Stomach (tissue), 4 donors: ENCODE measurements at regions not wholly inside any gene's neighbourhood (a gene's known extent, or its start where the extent isn't known, plus 50 kb on each side); places are given as distances from the start of the nearest gene placed in this dataset.

ENCODE experiments used
- CTCF ChIP-seq, 7 experiments: fragments of 450-650 bp in 4 of 7; fragments of 200-600 bp in 3 of 7; sonication (generic) in 3 of 7; IDR thresholded peaks; one replicate each; pipeline ENCODE4 v1.5.1; 2016 to 2019; ENCODE audit warnings: antibody characterized with exemption in 7 of 7, control low read depth in 2 of 7, mild to moderate bottlenecking in 1 of 7
- POLR2A ChIP-seq, 4 donors: fragments of 450-650 bp; IDR thresholded peaks; one replicate each; pipeline ENCODE4 v1.6.1; 2016; ENCODE audit warnings: antibody characterized with exemption in 4 of 4, control low read depth in 2 of 4, mild to moderate bottlenecking in 1 of 4, moderate library complexity in 1 of 4
- POLR2AphosphoS5 ChIP-seq, 3 donors: sonication (generic); formaldehyde crosslinking; IDR thresholded peaks; one replicate each; pipeline ENCODE4 v1.6.1; 2016; ENCODE audit warnings: antibody characterized with exemption in 3 of 3

DNA sequence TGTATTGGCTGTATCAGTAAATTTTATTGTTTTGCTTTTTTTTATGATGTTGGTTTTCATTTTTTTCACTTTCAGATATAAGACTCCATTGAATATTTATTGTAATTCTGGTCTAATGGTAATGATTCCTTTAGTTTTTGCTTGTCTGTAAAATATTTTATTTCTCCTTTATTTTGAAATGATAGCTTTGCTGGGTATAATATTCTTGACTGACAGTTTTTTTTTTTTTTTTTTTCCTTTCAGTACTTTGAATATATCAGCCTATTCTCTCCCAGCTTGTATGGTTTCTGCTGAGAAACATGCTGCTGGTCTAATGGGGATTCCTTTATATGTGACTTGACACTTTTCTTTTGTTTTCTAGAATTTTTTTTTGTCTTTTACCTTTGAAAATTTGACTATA lies 195.1 kb upstream of the SLC38A2 start:
- TF ChIP-seq CTCF (IDR thresholded peaks at IDR 0.05), result no peak
- TF ChIP-seq POLR2A (IDR thresholded peaks at IDR 0.05), result no peak
- TF ChIP-seq POLR2AphosphoS5 (IDR thresholded peaks at IDR 0.05), result no peak
